Activated gamma-delta T cell (primary cell): ENCODE measurements at regions not wholly inside any gene's neighbourhood (a gene's known extent, or its start where the extent isn't known, plus 50 kb on each side); places are given as distances from the start of the nearest gene placed in this dataset.
"Not testable (repeated sequence)": the region's sequence is repeated elsewhere in the genome, so short reads cannot be mapped to it uniquely, and the experiment has no call there.

Source experiments
- DNase-seq: peaks from one replicate; lab custom pipeline; 2025; lab: John Stamatoyannopoulos, UW

DNA sequence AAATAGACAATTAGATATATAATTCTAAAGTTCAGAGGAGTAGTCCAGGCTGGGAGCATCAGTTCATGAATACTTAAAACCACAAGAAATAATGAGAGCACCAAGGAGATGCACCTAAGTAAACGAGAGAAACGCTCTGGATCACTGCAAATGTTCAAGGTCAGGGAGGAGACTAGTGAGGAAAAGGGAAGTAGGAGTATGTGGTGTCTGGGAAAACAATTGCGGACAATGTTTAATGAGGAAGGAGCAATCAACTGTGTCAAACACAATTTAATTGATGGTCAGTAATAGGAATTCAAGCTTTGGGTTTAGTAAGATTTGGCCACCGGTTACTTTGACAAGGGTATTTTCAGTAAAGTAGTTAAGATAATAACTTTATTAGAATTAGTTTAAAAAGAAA is 652.2 kb downstream of the DACH1 start:
- no peak for DNase-seq

DNA sequence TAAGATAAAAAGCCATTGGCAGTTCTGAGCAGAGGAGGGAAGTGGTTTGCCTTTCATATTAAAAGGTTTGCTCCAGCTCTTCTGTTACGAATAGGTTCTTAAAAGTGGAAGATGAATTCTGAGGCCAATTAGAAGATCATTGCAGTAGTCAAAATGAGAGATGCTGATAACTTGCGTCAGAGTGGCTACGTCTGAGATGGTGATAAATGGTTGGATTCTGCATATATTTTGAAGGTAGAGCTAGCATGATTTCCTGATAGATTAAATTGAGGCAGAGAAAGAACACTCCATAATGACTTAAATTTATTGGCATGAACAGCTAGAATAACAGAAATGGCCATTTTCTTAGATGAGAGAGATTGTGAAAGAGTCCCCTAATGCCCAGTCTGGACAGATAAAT is 652.6 kb downstream of the DACH1 start:
- DNase-seq, result no peak

DNA sequence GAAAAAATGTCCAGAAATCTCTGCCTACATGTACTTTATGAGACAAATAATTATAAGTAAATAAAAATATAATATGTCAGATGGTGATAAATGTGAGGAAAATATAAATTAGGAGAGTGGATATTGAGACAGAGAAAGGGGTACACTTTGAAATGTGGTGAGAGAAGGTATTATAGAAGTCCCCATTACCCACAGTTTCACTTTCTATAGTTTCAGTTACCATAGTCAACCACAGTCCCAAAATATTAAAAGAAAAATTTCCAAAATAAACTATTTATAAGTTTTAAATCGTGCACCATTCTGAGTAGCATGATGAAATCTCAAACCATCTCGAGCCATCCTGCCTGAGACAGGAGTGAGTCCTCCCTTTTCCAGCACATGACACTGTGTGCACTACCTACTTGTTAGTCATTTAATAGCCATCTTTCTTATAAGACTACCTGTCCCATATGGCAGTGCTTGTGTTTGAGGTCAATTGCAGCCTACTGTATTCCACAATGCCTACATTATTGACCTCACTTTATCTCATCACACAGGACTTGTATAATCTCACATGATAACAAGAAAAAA is 653.7 kb downstream of the DACH1 start:
- no peak for DNase-seq

DNA sequence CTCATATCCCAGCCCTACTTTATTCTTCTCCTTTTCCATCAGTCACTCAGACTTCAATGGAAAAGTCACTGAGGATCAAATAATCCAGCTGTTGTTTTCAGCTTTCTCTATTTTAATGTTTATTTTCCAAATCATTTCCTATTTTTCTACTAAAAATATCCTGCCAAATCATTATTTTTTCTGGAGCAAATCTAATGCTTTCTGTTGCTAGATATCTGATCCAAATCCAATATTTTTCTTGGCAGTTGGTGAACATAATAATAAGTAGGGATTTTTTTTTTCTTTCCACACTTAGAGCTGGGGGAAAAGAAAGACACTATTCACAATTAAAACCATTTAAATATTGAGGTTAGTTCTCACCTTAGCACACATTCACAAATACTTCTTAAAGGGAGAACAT is 656.1 kb downstream of the DACH1 start:
- no peak for DNase-seq

- DNase-seq, result no peak
These were observed 657.8 kb downstream of the DACH1 start for GRCh38 chr13:71209217-71209616.

GRCh38 chr13:71184583-71184982 is 682.4 kb downstream of the DACH1 start:
- DNase-seq, result not testable (repeated sequence)

DNA sequence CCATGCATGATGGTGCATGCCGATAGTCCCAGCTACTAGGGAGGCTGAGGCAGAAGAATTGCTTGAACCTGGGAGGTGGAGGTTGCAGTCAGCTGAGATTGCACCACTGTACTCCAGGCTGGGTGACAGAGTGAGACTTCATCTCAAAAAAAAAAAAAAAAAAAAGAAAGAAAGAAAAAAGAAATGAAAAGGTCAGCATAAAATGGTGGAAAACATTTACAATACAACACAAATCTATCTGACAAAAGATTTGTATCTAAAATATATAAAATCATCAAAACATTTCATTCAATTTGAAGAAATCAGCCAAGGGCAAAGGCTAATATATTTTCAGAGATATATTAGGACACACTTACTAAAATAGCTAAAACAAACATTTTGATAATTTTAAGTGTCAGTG is 683.7 kb downstream of the DACH1 start:
- not testable (repeated sequence) for DNase-seq

DNA sequence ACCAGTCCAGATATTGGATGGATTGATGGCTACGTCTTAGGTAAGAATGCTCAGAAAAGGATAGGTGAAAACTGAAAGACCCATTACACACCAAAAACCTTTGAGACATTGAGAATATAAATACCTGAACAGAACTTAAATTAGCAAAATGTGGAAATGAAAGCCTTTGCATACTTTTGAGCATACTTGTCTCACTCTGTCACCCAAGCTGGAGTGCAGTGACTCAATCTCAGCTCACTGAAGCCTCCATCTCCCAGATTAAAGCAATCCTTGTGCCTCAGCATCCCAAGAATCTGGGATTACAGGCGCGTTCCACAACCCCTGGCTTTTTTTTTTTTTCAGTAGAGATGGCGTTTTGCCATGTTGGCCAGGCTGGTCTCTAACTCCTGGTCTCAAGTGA is 695.3 kb downstream of the DACH1 start:
- no peak for DNase-seq

- DNase-seq, result no peak
These were observed 697.8 kb downstream of the DACH1 start for GRCh38 chr13:71169180-71169579.

DNA sequence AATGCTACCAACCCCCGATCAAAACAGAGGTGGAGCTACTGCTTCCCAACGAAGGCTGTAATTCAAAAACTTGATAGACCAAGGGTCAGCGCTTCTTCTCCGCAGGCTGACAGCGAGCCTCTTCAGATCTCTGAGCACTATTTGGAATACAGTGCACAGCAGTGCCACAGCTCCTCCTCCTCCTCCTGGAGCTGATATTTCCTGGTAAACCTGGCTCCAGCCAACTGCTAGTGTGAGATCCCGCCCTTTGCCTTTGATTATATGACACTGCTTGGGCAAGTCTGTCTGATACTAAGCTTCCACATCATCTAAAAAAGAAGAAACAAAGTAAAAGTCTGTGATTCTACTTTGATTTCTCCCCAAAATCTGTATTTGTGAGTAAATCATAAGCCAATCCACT is 710.5 kb downstream of the DACH1 start:
- no peak for DNase-seq

GRCh38 chr13:71149498-71150363 is 717.3 kb downstream of the DACH1 start:
- DNase-seq, result no peak

DNA sequence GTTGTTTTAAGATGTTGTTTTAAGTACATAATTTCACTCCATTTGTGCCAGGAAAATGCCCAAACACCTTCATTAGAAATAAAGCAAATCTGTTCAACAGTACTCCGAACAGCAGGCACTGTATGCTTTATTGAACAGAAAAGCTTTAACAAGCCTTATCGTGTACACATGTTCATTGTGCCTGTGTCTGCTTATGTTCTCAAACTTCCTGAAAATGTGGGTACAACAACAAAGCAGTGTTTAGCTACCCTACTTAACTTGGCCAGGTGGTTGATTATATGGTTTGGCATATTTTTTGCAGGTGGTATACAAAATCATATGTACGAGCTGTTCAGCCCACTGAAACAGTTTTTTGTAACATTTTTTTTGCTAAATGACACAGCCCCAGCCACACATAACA is 718.0 kb downstream of the DACH1 start:
- DNase-seq, result no peak

DNA sequence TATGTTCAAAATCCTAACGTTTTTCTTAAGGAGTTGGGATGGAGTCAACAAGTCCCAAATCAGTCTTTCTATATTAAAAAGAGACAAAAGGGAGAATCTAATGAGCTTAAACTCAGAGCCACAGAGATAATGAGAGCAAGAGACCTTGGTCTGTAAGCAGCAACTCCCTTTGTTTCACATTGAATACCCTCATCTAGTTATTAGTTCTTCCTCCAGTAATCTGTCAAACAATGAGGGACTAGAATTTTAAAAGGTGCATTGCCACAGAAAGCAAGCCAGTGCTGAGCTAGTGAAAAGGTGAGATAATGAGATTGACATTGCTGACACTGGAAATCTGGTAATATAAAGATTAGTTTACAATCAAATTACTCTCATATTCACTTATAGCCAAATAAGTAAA is 718.6 kb downstream of the DACH1 start:
- DNase-seq, result no peak

DNA sequence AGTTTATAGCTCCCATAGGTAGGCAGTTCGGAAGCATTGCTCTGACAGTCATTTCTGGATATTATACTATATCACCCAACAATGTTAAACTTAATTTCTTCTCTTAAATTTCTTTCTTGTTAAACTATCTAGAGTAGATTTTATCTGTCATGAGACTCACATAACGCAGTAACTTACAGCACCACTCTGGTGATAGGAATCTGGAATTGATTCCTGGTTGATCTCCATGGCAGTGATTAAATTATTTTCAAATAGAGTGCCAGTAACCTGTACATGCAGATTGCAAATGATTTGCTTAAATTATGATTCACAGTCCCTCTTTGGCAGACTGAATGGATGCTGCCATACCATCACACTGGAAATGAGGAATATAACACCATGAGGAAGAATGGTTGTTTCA is 722.1 kb downstream of the DACH1 start:
- DNase-seq, result no peak

DNA sequence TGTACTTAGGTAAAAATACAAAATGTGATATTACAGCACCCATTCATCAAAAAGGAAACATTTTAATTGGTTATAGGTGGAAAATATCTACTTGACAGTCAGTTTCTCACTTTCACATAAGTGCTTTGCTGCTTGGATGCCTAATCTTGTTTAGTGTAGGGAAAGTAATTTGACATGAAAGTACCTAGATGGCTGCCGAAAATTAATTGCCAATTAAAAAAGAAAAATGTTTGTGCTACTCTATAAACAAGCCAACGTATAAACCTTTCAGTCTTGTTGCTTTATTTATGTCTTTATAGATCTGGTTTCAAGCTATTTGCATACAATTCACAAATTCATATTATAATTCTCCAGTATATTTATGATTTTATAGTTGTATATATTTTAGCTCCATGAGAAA is 729.9 kb downstream of the DACH1 start:
- DNase-seq, result no peak

GRCh38 chr13:71124230-71124629 is 742.8 kb downstream of the DACH1 start:
- DNase-seq, result no peak

- no peak for DNase-seq
These were observed 748.1 kb downstream of the DACH1 start for GRCh38 chr13:71118779-71119364.

- DNase-seq, result no peak
These were observed 749.1 kb downstream of the DACH1 start for GRCh38 chr13:71117920-71118319.

DNA sequence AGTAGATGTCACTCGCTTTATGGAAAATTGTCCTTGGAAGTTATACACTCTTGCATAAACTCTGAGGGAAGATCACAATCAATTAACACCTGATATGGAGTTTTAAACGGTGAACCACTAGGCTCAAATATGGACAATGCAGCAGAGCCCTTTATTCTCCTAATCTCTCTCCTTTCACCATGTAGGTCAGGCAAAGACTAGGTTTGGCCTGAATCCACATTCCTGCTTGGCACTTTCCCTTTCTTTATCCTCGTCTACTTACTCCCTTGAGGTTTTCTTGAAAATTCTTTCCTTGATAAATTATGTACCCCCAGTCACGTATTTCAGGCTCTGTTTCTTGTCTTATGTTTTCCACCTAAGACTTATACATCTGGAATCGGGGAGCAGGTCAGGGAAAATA is 751.7 kb downstream of the DACH1 start:
- DNase-seq, result no peak

DNA sequence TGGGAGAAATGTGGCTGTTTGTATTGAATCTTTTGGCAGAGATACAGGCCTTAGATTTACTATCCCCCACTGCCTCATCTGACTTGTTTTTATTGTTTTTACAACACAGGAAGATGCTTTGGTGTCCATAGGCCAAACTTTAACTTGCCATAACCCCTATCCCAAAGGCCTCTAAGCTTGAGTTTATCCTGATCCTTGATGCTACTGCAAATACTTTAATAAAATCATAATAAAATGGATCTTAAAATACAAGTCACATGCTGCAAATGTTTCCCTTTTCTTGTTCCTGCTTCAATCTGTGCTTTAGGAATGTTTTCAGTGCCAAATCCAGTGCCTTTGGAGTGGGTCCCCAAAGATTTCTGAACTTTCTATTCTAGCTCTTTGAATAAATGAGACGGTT is 770.6 kb downstream of the DACH1 start:
- no peak for DNase-seq

- no peak for DNase-seq
These were observed 776.0 kb downstream of the DACH1 start for GRCh38 chr13:71090990-71091389.

DNA sequence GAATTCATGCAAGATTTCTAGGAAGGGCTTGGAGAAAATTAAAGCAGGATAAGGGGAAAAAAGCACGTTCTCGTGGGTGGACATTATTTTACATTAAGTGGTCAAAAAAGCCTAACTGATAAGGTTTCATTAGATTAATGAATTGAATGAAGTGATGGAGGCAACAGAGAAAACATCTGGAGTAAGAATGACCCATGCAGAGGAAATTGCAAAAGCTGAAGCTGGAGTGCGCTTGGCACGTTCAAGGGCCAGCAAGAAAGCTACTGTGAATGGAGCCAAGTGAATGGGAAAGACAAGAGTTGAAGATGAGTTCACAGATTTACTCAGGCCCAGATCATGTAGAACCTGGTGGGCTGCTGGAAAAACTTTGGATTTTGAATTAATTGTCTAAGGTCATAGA is 777.9 kb downstream of the DACH1 start:
- no peak for DNase-seq

DNA sequence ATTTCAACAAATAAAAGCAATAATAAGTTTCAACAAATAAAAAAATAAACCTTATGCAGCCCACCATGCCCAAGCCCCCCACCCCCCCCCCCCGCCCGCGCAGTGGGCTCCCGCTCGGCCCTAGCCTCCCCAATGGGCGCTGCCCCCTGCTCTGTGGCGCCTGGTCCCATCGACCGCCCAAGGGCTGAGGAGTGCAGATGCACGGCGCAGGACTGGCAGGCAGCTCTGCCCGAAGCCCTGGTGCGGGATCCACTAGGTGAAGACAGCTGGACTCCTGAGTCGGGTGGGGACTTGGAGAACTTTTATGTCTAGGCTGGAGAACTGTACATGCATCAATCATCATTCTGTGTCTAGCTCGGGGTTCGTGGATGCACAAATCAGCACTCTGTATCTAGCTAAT is 779.6 kb downstream of the DACH1 start:
- no peak for DNase-seq
